GM18499 (cell line): ENCODE measurements at regions not wholly inside any gene's neighbourhood (a gene's known extent, or its start where the extent isn't known, plus 50 kb on each side); places are given as distances from the start of the nearest gene placed in this dataset.

Experiments
- ATAC-seq: cut with Tn5 transposase; IDR thresholded peaks from one replicate; pipeline ENCODE4 v1.9.1; 2021; ENCODE audit warnings: moderate number of reproducible peaks; ENCODE audit not compliant: insufficient read depth, unreplicated experiment

DNA sequence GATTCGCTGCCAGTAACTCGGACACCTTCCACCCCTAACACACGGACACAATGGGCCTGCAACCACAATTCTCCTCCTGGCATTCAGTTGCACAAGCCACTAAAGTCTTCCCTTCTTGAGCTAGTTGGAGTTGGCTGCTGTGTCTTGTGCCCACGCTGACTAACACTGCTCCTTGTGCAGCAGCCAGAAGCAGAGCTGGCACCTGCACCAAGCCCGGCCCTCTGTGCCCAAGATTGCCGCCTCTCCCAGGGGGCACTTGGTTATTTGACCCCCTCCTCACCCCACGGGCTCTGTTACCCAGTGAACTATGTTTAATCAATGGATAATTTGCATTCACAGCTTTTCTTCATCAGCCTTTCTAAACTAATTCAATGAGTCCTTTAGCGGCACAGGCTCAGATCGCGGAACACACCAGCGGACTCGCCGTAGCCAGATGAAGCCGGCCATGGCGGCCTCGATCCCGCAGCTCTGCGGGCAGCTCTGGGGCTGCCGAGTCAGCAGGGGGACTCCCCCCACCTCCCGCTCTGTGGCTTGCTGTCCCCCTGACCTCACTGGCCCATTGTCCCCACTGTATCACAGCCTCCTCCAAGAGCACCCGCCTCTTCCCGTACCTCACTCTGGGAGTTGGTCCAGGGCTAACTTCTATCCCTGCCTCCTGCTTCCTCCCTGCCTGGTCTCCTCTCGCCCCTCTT is 94.8 kb upstream of the AFDN start:
- ATAC-seq: no peak

GRCh38 chr6:167733740-167734661 is 92.7 kb upstream of the AFDN start:
- no peak for ATAC-seq

DNA sequence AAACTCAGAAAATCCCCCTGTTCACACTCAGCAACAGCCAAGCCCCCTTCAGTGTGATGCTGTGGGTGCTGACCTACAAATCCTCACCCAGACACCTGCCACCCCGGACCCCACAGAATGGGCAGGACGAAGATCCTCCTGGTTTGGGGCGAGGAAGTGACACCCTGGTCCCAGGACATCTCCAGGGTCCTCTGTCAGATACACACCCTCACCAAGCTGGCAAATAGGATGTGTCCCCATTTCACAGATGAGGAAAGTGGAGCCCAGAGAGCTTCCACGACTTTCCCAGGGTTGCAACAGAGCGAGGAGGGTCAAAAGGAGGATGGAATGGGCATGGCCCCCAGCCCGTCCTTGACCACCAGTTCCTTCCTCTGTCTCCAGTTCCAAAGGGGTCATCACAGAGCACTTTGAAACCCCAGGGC is 92.0 kb upstream of the AFDN start:
- no peak for ATAC-seq

DNA sequence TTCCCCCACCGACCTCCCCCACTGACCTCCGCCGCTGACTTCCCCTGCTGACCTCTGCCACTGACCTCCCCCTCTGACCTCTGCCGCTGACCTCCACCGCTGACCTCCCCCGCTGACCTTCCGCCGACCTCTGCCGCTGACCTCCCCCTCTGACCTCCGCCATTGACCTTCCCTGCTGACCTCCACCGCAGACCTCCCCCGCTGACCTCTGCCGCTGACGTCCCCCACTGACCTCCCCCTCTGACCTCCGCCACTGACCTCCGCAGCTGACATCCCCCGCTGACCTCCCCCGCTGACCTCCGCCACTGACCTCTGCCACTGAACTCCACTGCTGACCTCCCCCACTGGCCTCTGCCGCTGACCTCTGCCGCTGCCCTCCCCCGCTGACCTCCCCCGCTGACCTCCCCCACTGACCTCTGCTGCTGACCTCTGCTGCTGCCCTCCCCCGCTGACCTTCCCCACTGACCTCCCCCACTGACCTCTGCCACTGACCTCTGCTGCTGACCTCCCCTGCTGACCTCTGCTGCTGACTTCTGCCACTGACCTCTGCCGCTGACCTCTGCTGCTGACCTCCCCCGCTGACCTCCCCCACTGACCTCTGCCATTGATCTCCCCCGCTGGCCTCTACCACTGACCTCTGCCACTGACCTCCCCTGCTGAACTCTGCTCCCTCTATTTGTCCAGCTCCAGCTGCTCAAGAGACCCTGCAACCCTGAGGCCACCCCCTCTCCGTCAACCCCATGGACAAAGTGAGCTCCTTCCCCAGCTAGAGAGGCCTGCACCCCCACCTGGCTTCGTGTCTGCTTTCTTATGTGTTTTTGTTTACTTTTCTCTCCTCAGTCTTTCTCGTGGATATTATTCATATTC is 91.4 kb upstream of the AFDN start:
- ATAC-seq: no peak

DNA sequence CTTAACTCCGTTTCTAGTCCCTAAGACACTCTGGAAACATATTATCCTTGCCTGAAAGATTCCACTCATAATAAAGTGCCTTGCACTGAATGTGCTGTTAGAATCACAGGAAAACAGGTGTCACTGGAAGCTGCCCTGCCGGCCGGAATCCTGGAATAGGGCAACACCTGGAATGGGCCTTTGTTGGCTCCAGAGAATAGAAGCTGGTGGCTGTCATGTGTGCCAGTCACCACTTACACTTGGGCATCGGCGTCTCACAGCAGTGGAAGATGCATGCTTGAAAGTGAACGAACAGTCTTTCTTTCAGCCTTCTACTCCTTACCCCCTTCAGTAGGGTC is 90.8 kb upstream of the AFDN start:
- no peak for ATAC-seq

DNA sequence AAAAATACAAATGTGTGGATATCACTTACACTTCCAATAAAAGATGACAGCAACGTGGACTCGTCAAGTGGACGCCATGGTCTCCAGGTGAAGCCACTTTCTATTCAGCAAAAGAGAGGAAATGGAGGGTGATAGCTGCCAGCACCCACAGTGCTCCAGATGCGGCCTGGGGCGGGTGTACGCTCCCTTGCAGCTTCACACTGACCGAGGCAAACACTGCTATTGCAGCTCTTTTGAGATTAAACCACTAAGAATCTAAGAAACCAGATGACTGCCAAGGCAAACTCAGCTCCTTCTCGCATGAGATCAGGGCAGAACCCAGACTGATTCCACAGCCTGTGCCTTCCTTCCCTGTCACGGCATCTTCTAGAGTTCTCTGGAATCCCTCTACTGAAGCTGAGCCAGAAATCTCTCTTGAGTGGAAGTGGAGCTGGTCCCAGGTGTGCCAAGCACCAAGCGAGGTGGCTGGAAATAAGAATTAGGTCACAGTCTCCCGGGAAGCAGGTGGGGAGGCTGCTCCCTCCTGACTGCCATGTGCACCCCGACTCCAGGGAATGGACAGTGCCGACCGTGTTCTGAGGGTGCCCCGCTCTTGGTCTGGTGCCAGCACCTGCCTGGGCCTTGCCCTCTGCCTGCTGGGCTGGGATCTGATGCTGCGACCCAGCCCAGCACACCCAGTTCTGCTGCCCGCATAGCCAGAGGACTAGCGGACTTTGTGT is 90.1 kb upstream of the AFDN start:
- ATAC-seq: no peak

- ATAC-seq: no peak
These were observed 89.4 kb upstream of the AFDN start for GRCh38 chr6:167737205-167737830.

- ATAC-seq: no peak
These were observed 88.3 kb upstream of the AFDN start for GRCh38 chr6:167738386-167738785.

- no peak for ATAC-seq
These were observed 86.8 kb upstream of the AFDN start for GRCh38 chr6:167739721-167740475.

- ATAC-seq: no peak
These were observed 83.9 kb upstream of the AFDN start for GRCh38 chr6:167742719-167743303.

DNA sequence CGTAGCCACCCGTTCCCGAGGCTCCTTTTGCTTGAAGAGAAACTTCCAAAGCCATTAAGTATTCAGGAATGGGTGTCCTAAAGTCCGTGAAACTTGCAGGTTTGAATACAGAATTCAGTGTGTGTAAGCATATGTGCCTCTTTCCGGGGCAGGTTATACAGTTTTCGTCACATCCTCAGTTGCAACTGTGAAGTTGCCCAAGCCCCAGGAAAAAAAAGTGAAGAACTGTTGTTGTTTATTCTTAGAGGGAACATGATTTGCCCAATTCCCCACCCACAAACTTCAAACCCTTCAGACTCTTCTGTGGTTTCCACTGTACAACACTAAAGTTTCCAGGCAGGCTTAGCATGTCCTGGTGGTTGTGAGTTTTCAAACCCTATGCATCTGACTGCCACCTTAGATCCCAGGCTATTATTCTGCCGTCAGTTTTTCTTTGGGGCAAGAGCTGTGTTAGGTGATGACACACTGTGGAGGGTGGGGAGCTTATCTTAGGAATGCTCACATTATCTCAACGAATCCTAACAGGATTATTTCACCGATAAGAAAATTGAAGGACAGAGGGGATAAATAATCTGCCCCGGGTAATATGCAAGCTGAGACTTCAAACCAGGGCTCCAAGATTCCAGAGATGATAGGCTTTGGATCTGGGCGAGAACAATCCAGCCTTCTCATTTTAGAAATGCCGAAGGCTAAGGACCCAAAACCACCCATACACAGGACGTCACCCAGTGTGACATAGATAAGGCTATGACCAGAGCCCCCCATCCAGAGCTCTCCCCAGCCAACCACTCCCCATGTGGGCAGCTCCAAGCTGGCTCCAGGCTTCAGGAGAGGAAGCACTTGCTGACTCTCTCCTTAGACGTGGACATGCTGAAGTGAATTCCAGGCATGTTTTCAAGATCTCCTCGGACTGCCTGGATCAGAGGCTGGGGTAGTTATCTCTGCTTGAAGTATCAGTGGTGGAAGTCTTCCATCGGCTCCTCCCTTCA is 81.7 kb upstream of the AFDN start:
- ATAC-seq: no peak

DNA sequence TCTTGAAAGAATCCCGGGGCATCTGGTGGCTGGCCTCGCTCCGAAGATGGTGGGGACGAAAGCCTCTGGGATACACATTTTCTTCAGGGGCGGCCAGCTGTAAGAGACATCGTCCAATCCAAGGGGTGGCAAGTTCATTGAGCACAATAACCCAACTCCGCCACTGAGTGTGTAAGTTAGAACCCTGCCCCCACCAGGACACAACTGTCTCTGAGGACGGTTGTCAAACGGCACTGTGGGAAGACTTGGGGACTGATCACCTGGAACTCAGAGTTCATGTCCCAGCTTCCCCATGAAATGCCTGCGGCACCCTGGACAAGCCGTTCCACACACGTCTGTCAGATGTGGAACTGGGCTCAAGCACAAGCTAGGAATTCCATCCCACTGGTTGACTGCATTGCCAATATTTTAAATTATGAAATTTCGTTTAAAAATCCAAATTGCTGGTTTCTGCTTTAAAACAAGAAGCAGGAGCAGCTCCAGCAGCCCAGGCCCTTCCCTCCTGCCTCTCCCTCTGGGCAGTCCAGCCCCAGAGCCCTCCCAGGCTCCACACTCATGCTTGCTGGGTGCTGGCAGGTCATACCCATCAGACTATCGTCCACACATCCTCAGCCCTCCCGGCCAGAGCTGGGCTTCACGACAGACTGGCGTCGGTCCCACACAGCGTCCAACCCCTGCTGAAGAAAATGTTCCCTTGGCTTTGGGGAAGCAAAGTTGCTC is 80.9 kb upstream of the AFDN start:
- ATAC-seq: no peak

DNA sequence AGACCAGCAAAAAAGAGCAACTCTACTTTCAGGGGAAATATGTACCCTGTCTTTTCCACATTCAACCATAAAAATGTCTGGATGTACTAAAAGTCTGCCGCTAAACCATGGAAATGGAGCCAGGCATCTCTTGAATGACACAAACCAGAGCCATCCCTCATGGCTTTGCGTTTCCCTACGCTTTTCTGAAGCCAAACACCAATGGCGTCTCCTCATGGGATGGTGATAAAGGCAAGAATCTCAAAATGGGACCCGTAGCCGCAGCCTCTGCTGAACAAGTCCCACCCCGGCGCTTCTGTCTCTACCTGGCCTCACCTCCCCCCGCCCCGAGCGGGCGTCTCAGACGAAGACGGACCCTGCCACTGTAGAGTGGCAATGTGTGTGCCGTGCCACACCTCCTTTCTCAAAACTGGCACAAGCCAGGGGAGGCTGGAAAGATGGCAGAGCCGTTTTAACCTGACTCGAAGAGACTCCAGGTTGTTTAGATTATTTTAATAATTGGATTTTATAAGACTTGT is 80.3 kb upstream of the AFDN start:
- ATAC-seq: no peak

GRCh38 chr6:167746975-167747374 is 79.7 kb upstream of the AFDN start:
- no peak for ATAC-seq

DNA sequence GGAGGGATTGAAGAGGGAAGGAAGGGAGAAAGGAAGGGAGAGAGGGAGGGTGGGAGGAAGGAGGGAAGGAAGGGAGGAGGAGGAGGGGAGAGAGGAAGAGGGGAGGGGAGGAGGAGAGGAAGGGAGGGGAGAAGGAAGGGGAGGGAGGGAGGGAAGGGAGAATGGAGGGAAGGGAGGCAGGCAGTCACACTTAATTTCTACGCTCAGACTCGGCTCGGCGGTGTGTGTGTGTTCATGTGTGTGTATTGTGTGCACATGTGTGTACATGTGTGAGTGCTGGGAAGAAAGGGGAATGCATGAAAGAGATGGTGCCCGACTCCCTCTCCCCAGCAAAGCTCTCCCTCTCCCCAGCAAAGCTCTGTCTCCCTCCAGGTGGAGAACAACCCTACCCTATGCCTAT is 79.1 kb upstream of the AFDN start:
- ATAC-seq: no peak

DNA sequence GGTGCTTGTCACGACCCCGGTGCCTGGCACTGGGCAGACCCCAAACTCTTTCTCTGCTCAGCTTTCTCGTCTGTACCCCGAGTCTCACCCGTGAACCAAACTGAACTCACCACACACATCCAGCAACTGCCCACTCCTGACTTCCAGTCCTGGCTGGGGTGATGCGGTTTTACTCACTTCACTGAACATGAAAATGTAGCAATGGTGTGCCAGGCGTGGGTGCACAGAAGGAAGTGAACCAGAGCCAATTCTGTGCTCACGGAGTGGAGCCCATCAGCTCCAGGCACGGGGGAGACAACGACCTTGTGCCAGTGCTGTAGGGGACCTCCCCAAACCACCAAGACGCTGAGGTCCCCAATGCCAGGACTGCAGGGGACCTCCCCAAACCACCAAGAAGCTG is 78.7 kb upstream of the AFDN start:
- ATAC-seq: no peak
